ENCODE measurements at regions not wholly inside any gene's neighbourhood (a gene's known extent, or its start where the extent isn't known, plus 50 kb on each side); places are given as distances from the start of the nearest gene placed in this dataset.

- TF ChIP-seq REST (IDR thresholded peaks at IDR 0.05; ENCODE audit: low read depth) (no peak), POLR2A (IDR thresholded peaks at IDR 0.05; ENCODE audit: borderline replicate concordance, extremely low read depth, insufficient read depth, insufficient read length) (no peak), FOSL1 (IDR thresholded peaks at IDR 0.05; ENCODE audit: low read depth) (no peak), ELF1 (IDR thresholded peaks at IDR 0.05; ENCODE audit: borderline replicate concordance, low read depth) (no peak)
Observed at GRCh38 chr11:15725246-15725645, 610.5 kb downstream of the INSC start (continued).

GRCh38 chr11:15726221-15726746 lies 611.6 kb downstream of the INSC start:
- ATAC-seq = no peak
- POLR2A ChIA-PET = no interaction called here
- no peak for TF ChIP-seq REST (IDR thresholded peaks at IDR 0.05; ENCODE audit: low read depth)
- no peak for TF ChIP-seq MAX (IDR thresholded peaks at IDR 0.05)
- TF ChIP-seq CBX3 (IDR thresholded peaks at IDR 0.05; ENCODE audit: low read depth) = no peak
- TF ChIP-seq ZBTB33 (IDR thresholded peaks at IDR 0.05; ENCODE audit: extremely low read depth, insufficient replicate concordance, low read length) = no peak
- TF ChIP-seq CEBPB (IDR thresholded peaks at IDR 0.05; ENCODE audit: low read depth) = no peak
- TF ChIP-seq RAD21 (IDR thresholded peaks at IDR 0.05; ENCODE audit: low read depth) = no peak
- TF ChIP-seq EZH2 (IDR thresholded peaks at IDR 0.05) = no peak
- TF ChIP-seq ATF3 (IDR thresholded peaks at IDR 0.05) = no peak
- TF ChIP-seq SRF (IDR thresholded peaks at IDR 0.05; ENCODE audit: low read depth) = no peak
- no peak for TF ChIP-seq TCF7L2 (IDR thresholded peaks at IDR 0.05; ENCODE audit: borderline replicate concordance, extremely low read depth, insufficient read depth, insufficient read length)
- no peak for TF ChIP-seq ZNF274 (IDR thresholded peaks at IDR 0.05; ENCODE audit: low read depth, low read length)
- TF ChIP-seq FOSL1 (IDR thresholded peaks at IDR 0.05; ENCODE audit: low read depth) = no peak
- TF ChIP-seq JUND (IDR thresholded peaks at IDR 0.05) = no peak
- no peak for TF ChIP-seq EGR1 (IDR thresholded peaks at IDR 0.05; ENCODE audit: low read depth)

More at GRCh38 chr11:15726221-15726746, 611.6 kb downstream of the INSC start:
- Histone ChIP-seq H3K27me3 (ENCODE audit: insufficient read depth, low read length) (peaks cover 24% of the 10 kb centered on the region), H3K36me3 (ENCODE audit: control insufficient read depth in 1 of 2, insufficient read depth in 2 of 2, low read length in 2 of 2) (no peaks in the 10 kb centered on the region), H3K9ac (ENCODE audit: low read length) (no peak overlapping the region), H3K4me1 (ENCODE audit: control insufficient read depth in 1 of 2, insufficient read depth in 2 of 2, low read length in 2 of 2) (no peaks in the 10 kb centered on the region), H3K27ac (ENCODE audit: low read depth, low read length) (no peak overlapping the region), H3K9me3 (ENCODE audit: control insufficient read depth in 1 of 2, insufficient read depth in 1 of 2, low read depth in 1 of 2, low read length in 2 of 2) (no peaks in the 10 kb centered on the region), H3K9me2 (ENCODE audit: insufficient read depth) (no peaks in the 10 kb centered on the region), H3K4me3 (replicated peaks in 1 of 2; ENCODE audit: low read depth in 1 of 2, low read length in 2 of 2) (no peak overlapping the region), H4K20me1 (ENCODE audit: insufficient read depth) (no peaks in the 10 kb centered on the region), H3K79me2 (ENCODE audit: insufficient read depth, low read length) (no peaks in the 10 kb centered on the region), H3K4me2 (ENCODE audit: low read length) (no peak overlapping the region), H2AFZ (ENCODE audit: low read depth, low read length, poor library complexity, severe bottlenecking) (no peak overlapping the region)
- no peak for DNase-seq (ENCODE audit: low read depth, low spot score)
- ChIA-PET CTCF (no interaction called here), RAD21 (ENCODE audit: low non-redundant PET in 1 of 2, low total read pairs in 2 of 2, uncharacterized antibody in 2 of 2, unreplicated experiment in 2 of 2) (no interaction called here)
- intact Hi-C loops (cut with micrococcal nuclease) = no loop called here
- no TSS peak for BruUV-seq (replicated peaks)

Measured in HCT116 (cell line).